ENCODE measurements at regions not wholly inside any gene's neighbourhood (a gene's known extent, or its start where the extent isn't known, plus 50 kb on each side); places are given as distances from the start of the nearest gene placed in this dataset.

DNA sequence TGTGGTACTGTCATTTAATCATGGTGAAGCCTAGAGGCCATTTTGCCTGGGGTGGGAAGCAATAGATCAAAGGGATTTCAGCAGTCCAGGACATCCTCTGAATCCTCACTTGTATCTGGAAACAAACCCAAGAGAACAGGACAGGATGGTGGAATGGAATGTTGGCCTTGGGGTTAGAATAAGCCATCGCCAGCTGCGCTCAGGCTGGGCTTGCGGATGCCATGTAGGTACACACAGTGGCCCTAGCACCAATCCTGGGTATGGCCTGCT is 76.5 kb upstream of the ALDH1A3 start:
- H3K27ac ChIP-seq = no peak overlapping the region
- no peaks in the 10 kb centered on the region for H3K4me1 ChIP-seq
- no peak overlapping the region for H3K4me3 ChIP-seq
- TF ChIP-seq, protein P1, sequence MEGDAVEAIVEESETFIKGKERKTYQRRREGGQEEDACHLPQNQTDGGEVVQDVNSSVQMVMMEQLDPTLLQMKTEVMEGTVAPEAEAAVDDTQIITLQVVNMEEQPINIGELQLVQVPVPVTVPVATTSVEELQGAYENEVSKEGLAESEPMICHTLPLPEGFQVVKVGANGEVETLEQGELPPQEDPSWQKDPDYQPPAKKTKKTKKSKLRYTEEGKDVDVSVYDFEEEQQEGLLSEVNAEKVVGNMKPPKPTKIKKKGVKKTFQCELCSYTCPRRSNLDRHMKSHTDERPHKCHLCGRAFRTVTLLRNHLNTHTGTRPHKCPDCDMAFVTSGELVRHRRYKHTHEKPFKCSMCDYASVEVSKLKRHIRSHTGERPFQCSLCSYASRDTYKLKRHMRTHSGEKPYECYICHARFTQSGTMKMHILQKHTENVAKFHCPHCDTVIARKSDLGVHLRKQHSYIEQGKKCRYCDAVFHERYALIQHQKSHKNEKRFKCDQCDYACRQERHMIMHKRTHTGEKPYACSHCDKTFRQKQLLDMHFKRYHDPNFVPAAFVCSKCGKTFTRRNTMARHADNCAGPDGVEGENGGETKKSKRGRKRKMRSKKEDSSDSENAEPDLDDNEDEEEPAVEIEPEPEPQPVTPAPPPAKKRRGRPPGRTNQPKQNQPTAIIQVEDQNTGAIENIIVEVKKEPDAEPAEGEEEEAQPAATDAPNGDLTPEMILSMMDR (IDR thresholded peaks at IDR 0.05) = no peak
- H3K27me3 ChIP-seq = no peaks in the 10 kb centered on the region
- intact Hi-C loops (cut with DNase I) = no loop called here
- H3K9me3 ChIP-seq = peaks cover 0 to 10% of the 10 kb centered on the region in 2 donors
- H3K36me3 ChIP-seq = no peaks in the 10 kb centered on the region
- no peak for DNase-seq (ENCODE audit: low spot score in 2 of 2)

DNA sequence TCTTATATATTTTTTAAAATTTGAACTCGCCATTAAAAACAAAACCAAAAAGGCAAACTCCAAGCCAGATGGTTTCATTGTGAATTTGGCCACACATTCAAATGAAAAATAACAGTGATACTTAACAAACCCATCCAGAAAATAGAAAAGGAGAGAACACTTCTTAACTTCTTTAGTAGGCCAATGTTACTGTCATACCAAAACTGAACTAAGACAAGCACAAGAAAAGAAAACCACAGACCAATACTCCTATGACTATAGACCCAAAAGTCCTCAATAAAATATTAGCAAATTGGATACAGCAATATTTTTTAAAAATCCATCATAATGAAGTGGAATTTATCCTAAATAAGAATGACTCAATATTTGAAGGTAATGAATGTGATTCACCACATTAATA is 73.5 kb upstream of the ALDH1A3 start:
- Histone ChIP-seq H3K4me1 (no peaks in the 10 kb centered on the region), H3K27ac (no peak overlapping the region), H3K9me3 (peaks cover 0 to 6% of the 10 kb centered on the region in 2 donors), H3K4me3 (no peak overlapping the region), H3K36me3 (no peaks in the 10 kb centered on the region), H3K27me3 (no peaks in the 10 kb centered on the region)
- intact Hi-C loops (cut with DNase I) = no loop called here
- no peak for DNase-seq (ENCODE audit: low spot score in 2 of 2)
- TF ChIP-seq, protein P1 (IDR thresholded peaks at IDR 0.05) = no peak

- TF ChIP-seq, protein P1 (IDR thresholded peaks at IDR 0.05) = no peak
- no peak for DNase-seq (ENCODE audit: low spot score in 2 of 2)
- H3K27ac ChIP-seq = no peak overlapping the region
- H3K4me3 ChIP-seq = no peak overlapping the region
- H3K27me3 ChIP-seq = no peaks in the 10 kb centered on the region
- intact Hi-C loops (cut with DNase I) = no loop called here
- H3K4me1 ChIP-seq = no peaks in the 10 kb centered on the region
- H3K9me3 ChIP-seq = peaks cover 0 to 6% of the 10 kb centered on the region in 2 donors
- H3K36me3 ChIP-seq = no peaks in the 10 kb centered on the region
Measured at GRCh38 chr15:100807028-100807427, 72.6 kb upstream of the ALDH1A3 start.

GRCh38 chr15:100808691-100809090 is 70.9 kb upstream of the ALDH1A3 start:
- Histone ChIP-seq H3K27me3 (no peaks in the 10 kb centered on the region), H3K4me3 (no peak overlapping the region), H3K4me1 (no peaks in the 10 kb centered on the region), H3K36me3 (no peaks in the 10 kb centered on the region), H3K9me3 (peaks cover 0 to 6% of the 10 kb centered on the region in 2 donors), H3K27ac (no peak overlapping the region)
- DNase-seq (ENCODE audit: low spot score in 2 of 2) = no peak
- intact Hi-C loops (cut with DNase I) = no loop called here
- TF ChIP-seq, protein P1 (IDR thresholded peaks at IDR 0.05) = no peak

DNA sequence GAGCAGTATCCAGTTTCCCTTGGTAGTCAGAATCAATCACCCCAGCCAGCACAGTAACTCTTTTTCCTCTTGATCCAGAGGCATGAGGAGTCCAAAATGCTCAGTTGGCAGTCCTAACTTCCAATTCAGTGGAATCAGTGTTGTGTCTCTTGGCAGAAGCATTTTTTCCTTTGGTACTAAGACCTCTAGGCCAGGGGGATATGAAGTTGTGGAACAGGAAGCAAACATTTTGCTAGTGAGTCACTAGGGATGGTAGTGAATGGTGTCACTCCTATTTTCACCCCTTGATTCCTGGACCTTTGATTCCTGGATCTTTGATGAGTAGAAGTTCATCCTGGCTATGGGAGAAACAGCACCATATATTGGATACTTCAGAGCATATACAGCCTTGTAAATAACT is 70.5 kb upstream of the ALDH1A3 start:
- Histone ChIP-seq H3K4me1 (no peaks in the 10 kb centered on the region), H3K4me3 (no peak overlapping the region), H3K27me3 (no peaks in the 10 kb centered on the region), H3K9me3 (peaks cover 0 to 6% of the 10 kb centered on the region in 2 donors), H3K36me3 (no peaks in the 10 kb centered on the region), H3K27ac (no peak overlapping the region)
- intact Hi-C loops (cut with DNase I) = no loop called here
- DNase-seq (ENCODE audit: low spot score in 2 of 2) = no peak
- TF ChIP-seq, protein P1 (IDR thresholded peaks at IDR 0.05) = no peak

GRCh38 chr15:100809587-100809986 is 70.0 kb upstream of the ALDH1A3 start:
- Histone ChIP-seq H3K4me1 (no peaks in the 10 kb centered on the region), H3K36me3 (no peaks in the 10 kb centered on the region), H3K27me3 (no peaks in the 10 kb centered on the region), H3K9me3 (peaks cover 0 to 6% of the 10 kb centered on the region in 2 donors), H3K4me3 (no peak overlapping the region), H3K27ac (no peak overlapping the region)
- intact Hi-C loops (cut with DNase I) = no loop called here
- TF ChIP-seq, protein P1 (IDR thresholded peaks at IDR 0.05) = no peak
- no peak for DNase-seq (ENCODE audit: low spot score in 2 of 2)
